Adrenal gland (tissue), 9 donors: ENCODE measurements at regions not wholly inside any gene's neighbourhood (a gene's known extent, or its start where the extent isn't known, plus 50 kb on each side); places are given as distances from the start of the nearest gene placed in this dataset.

ENCODE experiments used
- DNase-seq, 7 donors: peaks; one replicate each; pipeline ENCODE4 v3.0.0-alpha.2; 2019 to 2020
- H3K27ac ChIP-seq, 5 donors: fragments of 200-600 bp; sonication (generic) in 4 of 5; 1 replicate in 3 of 5; 2 replicates in 2 of 5; pipeline versions ENCODE4 v1.5.1 to v1.8.0; 2016 to 2020; ENCODE audit warnings: mild to moderate bottlenecking in 1 of 5
- H3K27me3 ChIP-seq: fragments of 200-600 bp; 2 replicates; pipeline ENCODE4 v1.8.0; 2021
- H3K36me3 ChIP-seq, 2 donors: fragments of 200-600 bp; replicated peaks in 1 of 2; 1 replicate in 1 of 2; 2 replicates in 1 of 2; pipeline versions ENCODE4 v1.5.1 to v1.8.0; 2018 to 2022
- H3K4me1 ChIP-seq, 2 donors: fragments of 200-600 bp; replicated peaks in 1 of 2; 1 replicate in 1 of 2; 2 replicates in 1 of 2; pipeline versions ENCODE4 v1.5.1 to v1.8.0; 2018 to 2021
- H3K4me3 ChIP-seq, 4 donors: fragments of 200-600 bp; sonication (generic) in 3 of 4; one replicate each; pipeline ENCODE4 v1.5.1; 2016 to 2018
- H3K9me3 ChIP-seq, 3 donors: fragments of 200-600 bp; sonication (generic) in 1 of 3; replicated peaks in 1 of 3; 1 replicate in 2 of 3; 2 replicates in 1 of 3; pipeline versions ENCODE4 v1.5.1 to v1.8.0; 2016 to 2021
- POLR2A ChIP-seq, 2 donors: fragments of 450-650 bp; IDR thresholded peaks; one replicate each; pipeline ENCODE4 v1.6.1; 2017; ENCODE audit warnings: antibody characterized with exemption in 2 of 2, mild to moderate bottlenecking in 2 of 2, moderate library complexity in 1 of 2
- WGBS, 4 donors: extraction: QIAGEN DNeasy Blood & Tissue Kit in 2 of 4; methylation state at CpG; one replicate each; pipeline versions ENCODE4 v1.1.5 to v1.1.7; 2013 to 2017; 5-methylcytosine and 5-hydroxymethylcytosine counted together
- intact Hi-C, 2 donors: fragments of 100-400 bp; cut with DNase I; formaldehyde crosslinking; loops; one replicate each; pipeline versions ENCODE4 v1.14.1 to v1.15.0; 2022 to 2023
- TF ChIP-seq, protein P1 (sequence below), 6 experiments: fragments of 450-650 bp in 4 of 6; fragments of 200-600 bp in 2 of 6; sonication (generic) in 1 of 6; IDR thresholded peaks; 1 replicate in 5 of 6; 2 replicates in 1 of 6; pipeline versions ENCODE4 v1.5.1 to v1.8.0; 2016 to 2021; ENCODE audit warnings: antibody characterized with exemption in 6 of 6, mild to moderate bottlenecking in 2 of 6, moderate library complexity in 1 of 6
- donor health status: healthy with polysubstance abuse.
- donor health status: Bipolar disorder and iron deficiency.
- donor health status: DM: yes; HTN: yes; CAD: no.
- donor health status: DM: no; HTN: no; CAD: no.
- donor health status: DM: no; HTN: no; CAD: no.

GRCh38 chr20:2244523-2244922 is 51.3 kb upstream of the TGM3 start:
- Histone ChIP-seq H3K4me3 (no peak overlapping the region), H3K36me3 (no peaks in the 10 kb centered on the region), H3K9me3 (no peaks in the 10 kb centered on the region), H3K27me3 (no peaks in the 10 kb centered on the region), H3K4me1 (no peaks in the 10 kb centered on the region), H3K27ac (no peak overlapping the region)
- WGBS, 4 donors = 66 to 82% (median 78%) methylated on average over 4 of the region's 4 CpGs
- DNase-seq = no peak
- TF ChIP-seq POLR2A (IDR thresholded peaks at IDR 0.05) = no peak
- TF ChIP-seq, protein P1, sequence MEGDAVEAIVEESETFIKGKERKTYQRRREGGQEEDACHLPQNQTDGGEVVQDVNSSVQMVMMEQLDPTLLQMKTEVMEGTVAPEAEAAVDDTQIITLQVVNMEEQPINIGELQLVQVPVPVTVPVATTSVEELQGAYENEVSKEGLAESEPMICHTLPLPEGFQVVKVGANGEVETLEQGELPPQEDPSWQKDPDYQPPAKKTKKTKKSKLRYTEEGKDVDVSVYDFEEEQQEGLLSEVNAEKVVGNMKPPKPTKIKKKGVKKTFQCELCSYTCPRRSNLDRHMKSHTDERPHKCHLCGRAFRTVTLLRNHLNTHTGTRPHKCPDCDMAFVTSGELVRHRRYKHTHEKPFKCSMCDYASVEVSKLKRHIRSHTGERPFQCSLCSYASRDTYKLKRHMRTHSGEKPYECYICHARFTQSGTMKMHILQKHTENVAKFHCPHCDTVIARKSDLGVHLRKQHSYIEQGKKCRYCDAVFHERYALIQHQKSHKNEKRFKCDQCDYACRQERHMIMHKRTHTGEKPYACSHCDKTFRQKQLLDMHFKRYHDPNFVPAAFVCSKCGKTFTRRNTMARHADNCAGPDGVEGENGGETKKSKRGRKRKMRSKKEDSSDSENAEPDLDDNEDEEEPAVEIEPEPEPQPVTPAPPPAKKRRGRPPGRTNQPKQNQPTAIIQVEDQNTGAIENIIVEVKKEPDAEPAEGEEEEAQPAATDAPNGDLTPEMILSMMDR (IDR thresholded peaks at IDR 0.05) = no peak
- intact Hi-C loops = no loop called here

DNA sequence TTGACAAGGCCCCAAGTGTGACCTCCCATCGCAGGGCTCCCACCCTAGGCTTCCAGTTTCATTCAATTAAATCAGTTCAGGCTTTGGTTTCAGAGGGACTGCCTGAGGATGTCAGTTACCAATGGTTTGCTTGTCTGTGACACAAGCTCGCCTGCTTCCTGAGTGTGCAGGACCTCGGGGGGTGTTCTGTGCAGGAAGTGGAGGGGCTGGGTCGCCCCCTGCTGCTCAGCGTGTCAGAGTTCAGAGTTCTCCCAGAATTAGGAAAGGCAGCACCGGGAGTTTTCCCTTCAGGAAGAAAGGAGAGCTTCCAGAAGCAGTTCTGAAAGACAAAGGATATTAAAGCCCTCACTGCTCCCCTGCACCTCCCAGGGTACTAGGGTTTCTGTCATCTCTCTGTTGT is 50.8 kb upstream of the TGM3 start:
- Histone ChIP-seq H3K4me3 (no peak overlapping the region), H3K36me3 (no peaks in the 10 kb centered on the region), H3K27me3 (no peaks in the 10 kb centered on the region), H3K27ac (no peak overlapping the region), H3K9me3 (no peaks in the 10 kb centered on the region), H3K4me1 (no peaks in the 10 kb centered on the region)
- TF ChIP-seq, protein P1 (IDR thresholded peaks at IDR 0.05) = no peak
- no peak for TF ChIP-seq POLR2A (IDR thresholded peaks at IDR 0.05)
- no peak for DNase-seq
- WGBS, 4 donors = 41 to 77% (median 50%) methylated on average over 6 of the region's 6 CpGs
- intact Hi-C loops = no loop called here

GRCh38 chr20:2245637-2246036 is 50.2 kb upstream of the TGM3 start:
- no peaks in the 10 kb centered on the region for H3K36me3 ChIP-seq
- no peak for DNase-seq
- intact Hi-C loops = no loop called here
- no peaks in the 10 kb centered on the region for H3K27me3 ChIP-seq
- no peak overlapping the region for H3K27ac ChIP-seq
- no peaks in the 10 kb centered on the region for H3K9me3 ChIP-seq
- H3K4me1 ChIP-seq = no peaks in the 10 kb centered on the region
- 19 to 27% methylated on average over 1 of the region's 1 CpG; no CpG with 5 or more reads in 2 of the 4 donors for WGBS, 4 donors
- TF ChIP-seq, protein P1 (IDR thresholded peaks at IDR 0.05) = no peak
- no peak for TF ChIP-seq POLR2A (IDR thresholded peaks at IDR 0.05)
- no peak overlapping the region for H3K4me3 ChIP-seq
